ENCODE measurements at regions not wholly inside any gene's neighbourhood (a gene's known extent, or its start where the extent isn't known, plus 50 kb on each side); places are given as distances from the start of the nearest gene placed in this dataset.

GRCh38 chr9:106334081-106334480 lies 528.9 kb upstream of the ZNF462 start:
- no peak overlapping the region for H3K9ac ChIP-seq (ENCODE audit: insufficient read length, low read depth)
- H3K9me3 ChIP-seq (ENCODE audit: insufficient read depth, low read length), result no peaks in the 10 kb centered on the region
- H3K27me3 ChIP-seq (ENCODE audit: insufficient read depth, insufficient read length), result no peaks in the 10 kb centered on the region
- no peak overlapping the region for H3K4me3 ChIP-seq (ENCODE audit: insufficient read length, low read depth)
- H3K36me3 ChIP-seq (ENCODE audit: insufficient read depth, insufficient read length, low read length), result no peaks in the 10 kb centered on the region
- TF ChIP-seq ZNF274 (IDR thresholded peaks at IDR 0.05; ENCODE audit: low read depth, low read length) (no peak), YY1 (IDR thresholded peaks at IDR 0.05; ENCODE audit: insufficient read depth, insufficient read length) (no peak), SUZ12 (IDR thresholded peaks at IDR 0.05; ENCODE audit: extremely low read depth, insufficient read depth, insufficient read length) (no peak)
- no peak for DNase-seq (ENCODE audit: low read depth, low spot score)
- H3K4me1 ChIP-seq (ENCODE audit: insufficient read depth, insufficient read length), result no peaks in the 10 kb centered on the region

- no peak overlapping the region for H3K4me3 ChIP-seq (ENCODE audit: insufficient read length, low read depth)
- no peak overlapping the region for H3K9ac ChIP-seq (ENCODE audit: insufficient read length, low read depth)
- no peaks in the 10 kb centered on the region for H3K4me1 ChIP-seq (ENCODE audit: insufficient read depth, insufficient read length)
- TF ChIP-seq SUZ12 (IDR thresholded peaks at IDR 0.05; ENCODE audit: extremely low read depth, insufficient read depth, insufficient read length), result no peak
- no peak for TF ChIP-seq ZNF274 (IDR thresholded peaks at IDR 0.05; ENCODE audit: low read depth, low read length)
- TF ChIP-seq YY1 (IDR thresholded peaks at IDR 0.05; ENCODE audit: insufficient read depth, insufficient read length), result no peak
- no peaks in the 10 kb centered on the region for H3K27me3 ChIP-seq (ENCODE audit: insufficient read depth, insufficient read length)
- no peaks in the 10 kb centered on the region for H3K9me3 ChIP-seq (ENCODE audit: insufficient read depth, low read length)
- no peaks in the 10 kb centered on the region for H3K36me3 ChIP-seq (ENCODE audit: insufficient read depth, insufficient read length, low read length)
- DNase-seq (ENCODE audit: low read depth, low spot score), result no peak
Measured at GRCh38 chr9:106339882-106340281, 523.1 kb upstream of the ZNF462 start.

- Histone ChIP-seq H3K27me3 (ENCODE audit: insufficient read depth, insufficient read length) (no peaks in the 10 kb centered on the region), H3K4me3 (ENCODE audit: insufficient read length, low read depth) (no peak overlapping the region), H3K9ac (ENCODE audit: insufficient read length, low read depth) (no peak overlapping the region), H3K4me1 (ENCODE audit: insufficient read depth, insufficient read length) (no peaks in the 10 kb centered on the region), H3K36me3 (ENCODE audit: insufficient read depth, insufficient read length, low read length) (no peaks in the 10 kb centered on the region), H3K9me3 (ENCODE audit: insufficient read depth, low read length) (no peaks in the 10 kb centered on the region)
- DNase-seq (ENCODE audit: low read depth, low spot score), result no peak
- TF ChIP-seq YY1 (IDR thresholded peaks at IDR 0.05; ENCODE audit: insufficient read depth, insufficient read length) (no peak), ZNF274 (IDR thresholded peaks at IDR 0.05; ENCODE audit: low read depth, low read length) (no peak), SUZ12 (IDR thresholded peaks at IDR 0.05; ENCODE audit: extremely low read depth, insufficient read depth, insufficient read length) (no peak)
Measured at GRCh38 chr9:106350777-106351176, 512.2 kb upstream of the ZNF462 start.

GRCh38 chr9:106356924-106357323 lies 506.0 kb upstream of the ZNF462 start:
- H3K4me1 ChIP-seq (ENCODE audit: insufficient read depth, insufficient read length), result no peaks in the 10 kb centered on the region
- no peak overlapping the region for H3K9ac ChIP-seq (ENCODE audit: insufficient read length, low read depth)
- TF ChIP-seq YY1 (IDR thresholded peaks at IDR 0.05; ENCODE audit: insufficient read depth, insufficient read length) (no peak), ZNF274 (IDR thresholded peaks at IDR 0.05; ENCODE audit: low read depth, low read length) (no peak), SUZ12 (IDR thresholded peaks at IDR 0.05; ENCODE audit: extremely low read depth, insufficient read depth, insufficient read length) (no peak)
- no peak overlapping the region for H3K4me3 ChIP-seq (ENCODE audit: insufficient read length, low read depth)
- H3K36me3 ChIP-seq (ENCODE audit: insufficient read depth, insufficient read length, low read length), result no peaks in the 10 kb centered on the region
- no peak for DNase-seq (ENCODE audit: low read depth, low spot score)
- H3K9me3 ChIP-seq (ENCODE audit: insufficient read depth, low read length), result no peaks in the 10 kb centered on the region
- no peaks in the 10 kb centered on the region for H3K27me3 ChIP-seq (ENCODE audit: insufficient read depth, insufficient read length)

GRCh38 chr9:106358331-106358730 lies 504.6 kb upstream of the ZNF462 start:
- H3K9me3 ChIP-seq (ENCODE audit: insufficient read depth, low read length), result no peaks in the 10 kb centered on the region
- no peak overlapping the region for H3K4me3 ChIP-seq (ENCODE audit: insufficient read length, low read depth)
- no peak for DNase-seq (ENCODE audit: low read depth, low spot score)
- no peaks in the 10 kb centered on the region for H3K36me3 ChIP-seq (ENCODE audit: insufficient read depth, insufficient read length, low read length)
- no peak overlapping the region for H3K9ac ChIP-seq (ENCODE audit: insufficient read length, low read depth)
- no peaks in the 10 kb centered on the region for H3K4me1 ChIP-seq (ENCODE audit: insufficient read depth, insufficient read length)
- H3K27me3 ChIP-seq (ENCODE audit: insufficient read depth, insufficient read length), result no peaks in the 10 kb centered on the region
- TF ChIP-seq ZNF274 (IDR thresholded peaks at IDR 0.05; ENCODE audit: low read depth, low read length), result no peak
- TF ChIP-seq YY1 (IDR thresholded peaks at IDR 0.05; ENCODE audit: insufficient read depth, insufficient read length), result no peak
- no peak for TF ChIP-seq SUZ12 (IDR thresholded peaks at IDR 0.05; ENCODE audit: extremely low read depth, insufficient read depth, insufficient read length)

GRCh38 chr9:106376689-106377088 lies 486.3 kb upstream of the ZNF462 start:
- H3K36me3 ChIP-seq (ENCODE audit: insufficient read depth, insufficient read length, low read length), result no peaks in the 10 kb centered on the region
- no peak for DNase-seq (ENCODE audit: low read depth, low spot score)
- H3K4me1 ChIP-seq (ENCODE audit: insufficient read depth, insufficient read length), result no peaks in the 10 kb centered on the region
- H3K4me3 ChIP-seq (ENCODE audit: insufficient read length, low read depth), result no peak overlapping the region
- H3K9me3 ChIP-seq (ENCODE audit: insufficient read depth, low read length), result no peaks in the 10 kb centered on the region
- no peaks in the 10 kb centered on the region for H3K27me3 ChIP-seq (ENCODE audit: insufficient read depth, insufficient read length)
- TF ChIP-seq ZNF274 (IDR thresholded peaks at IDR 0.05; ENCODE audit: low read depth, low read length) (no peak), YY1 (IDR thresholded peaks at IDR 0.05; ENCODE audit: insufficient read depth, insufficient read length) (no peak), SUZ12 (IDR thresholded peaks at IDR 0.05; ENCODE audit: extremely low read depth, insufficient read depth, insufficient read length) (no peak)
- no peak overlapping the region for H3K9ac ChIP-seq (ENCODE audit: insufficient read length, low read depth)

- DNase-seq (ENCODE audit: low read depth, low spot score), result no peak
- Histone ChIP-seq H3K27me3 (ENCODE audit: insufficient read depth, insufficient read length) (no peaks in the 10 kb centered on the region), H3K4me1 (ENCODE audit: insufficient read depth, insufficient read length) (no peaks in the 10 kb centered on the region)
Measured at GRCh38 chr9:106383072-106383471, 479.9 kb upstream of the ZNF462 start.

More at GRCh38 chr9:106383072-106383471, 479.9 kb upstream of the ZNF462 start:
- Histone ChIP-seq H3K9me3 (ENCODE audit: insufficient read depth, low read length) (no peaks in the 10 kb centered on the region), H3K36me3 (ENCODE audit: insufficient read depth, insufficient read length, low read length) (no peaks in the 10 kb centered on the region), H3K4me3 (ENCODE audit: insufficient read length, low read depth) (no peak overlapping the region), H3K9ac (ENCODE audit: insufficient read length, low read depth) (no peak overlapping the region)
- no peak for TF ChIP-seq SUZ12 (IDR thresholded peaks at IDR 0.05; ENCODE audit: extremely low read depth, insufficient read depth, insufficient read length)
- no peak for TF ChIP-seq YY1 (IDR thresholded peaks at IDR 0.05; ENCODE audit: insufficient read depth, insufficient read length)
- no peak for TF ChIP-seq ZNF274 (IDR thresholded peaks at IDR 0.05; ENCODE audit: low read depth, low read length)
